GM18498 (cell line): ENCODE measurements at regions not wholly inside any gene's neighbourhood (a gene's known extent, or its start where the extent isn't known, plus 50 kb on each side); places are given as distances from the start of the nearest gene placed in this dataset.
"Not testable (repeated sequence)": the region's sequence is repeated elsewhere in the genome, so short reads cannot be mapped to it uniquely, and the experiment has no call there.

Source experiments
- ATAC-seq: cut with Tn5 transposase; IDR thresholded peaks from one replicate; pipeline ENCODE4 v1.9.1; 2021; ENCODE audit warnings: mild to moderate bottlenecking, moderate library complexity; ENCODE audit not compliant: unreplicated experiment

- no peak for ATAC-seq
Observed at GRCh38 chr5:12615141-12615820, 711.0 kb upstream of the CTNND2 start.

- no peak for ATAC-seq
Observed at GRCh38 chr5:12614608-12615007, 710.4 kb upstream of the CTNND2 start.

- ATAC-seq: no peak
Observed at GRCh38 chr5:12611132-12611531, 706.9 kb upstream of the CTNND2 start.

- ATAC-seq: not testable (repeated sequence)
Observed at GRCh38 chr5:12607817-12608216, 703.6 kb upstream of the CTNND2 start.

GRCh38 chr5:12592228-12592627 is 688.0 kb upstream of the CTNND2 start:
- no peak for ATAC-seq

GRCh38 chr5:12586406-12586805 is 682.2 kb upstream of the CTNND2 start:
- ATAC-seq: no peak

- not testable (repeated sequence) for ATAC-seq
Observed at GRCh38 chr5:12578803-12579202, 674.6 kb upstream of the CTNND2 start.

GRCh38 chr5:12576953-12577352 is 672.7 kb upstream of the CTNND2 start:
- not testable (repeated sequence) for ATAC-seq

- ATAC-seq: not testable (repeated sequence)
Observed at GRCh38 chr5:12574298-12575093, 670.2 kb upstream of the CTNND2 start.

GRCh38 chr5:12573916-12574297 is 669.7 kb upstream of the CTNND2 start:
- not testable (repeated sequence) for ATAC-seq

- no peak for ATAC-seq
Observed at GRCh38 chr5:12570688-12571087, 666.4 kb upstream of the CTNND2 start.

- ATAC-seq: no peak
Observed at GRCh38 chr5:12566441-12566840, 662.2 kb upstream of the CTNND2 start.

- ATAC-seq: no peak
Observed at GRCh38 chr5:12557012-12557411, 652.8 kb upstream of the CTNND2 start.

- ATAC-seq: no peak
Observed at GRCh38 chr5:12526113-12526512, 621.9 kb upstream of the CTNND2 start.

- ATAC-seq: no peak
Observed at GRCh38 chr5:12522116-12522515, 617.9 kb upstream of the CTNND2 start.

- ATAC-seq: not testable (repeated sequence)
Observed at GRCh38 chr5:12504983-12505382, 600.7 kb upstream of the CTNND2 start.

GRCh38 chr5:12488161-12488560 is 583.9 kb upstream of the CTNND2 start:
- no peak for ATAC-seq

GRCh38 chr5:12480487-12480886 is 576.2 kb upstream of the CTNND2 start:
- ATAC-seq: no peak

- ATAC-seq: no peak
Observed at GRCh38 chr5:12477554-12477953, 573.3 kb upstream of the CTNND2 start.

- ATAC-seq: no peak
Observed at GRCh38 chr5:12467799-12468198, 563.6 kb upstream of the CTNND2 start.

- no peak for ATAC-seq
Observed at GRCh38 chr5:12460493-12461261, 556.4 kb upstream of the CTNND2 start.

- no peak for ATAC-seq
Observed at GRCh38 chr5:12459326-12459725, 555.1 kb upstream of the CTNND2 start.
